Endothelial cell of umbilical vein (primary cell): ENCODE measurements at regions not wholly inside any gene's neighbourhood (a gene's known extent, or its start where the extent isn't known, plus 50 kb on each side); places are given as distances from the start of the nearest gene placed in this dataset.

Experiments
- BruUV-seq: library from RNA; stranded (reverse); fragments of 400-500 nt; replicated peaks from 2 replicates; lab custom pipeline; 2021; lab: Mats Ljungman, UMichigan
- CTCF ChIA-PET: fragments of 300-600, 350-600 bp; sonication (Branson Sonifier 250); formaldehyde crosslinking; loops from one replicate; lab custom pipeline; 2021; ENCODE audit warnings: antibody characterized with exemption, inconsistent platforms; lab: Charles Lee
- POLR2A ChIA-PET: fragments of 300-600, 350-600 bp; sonication (Branson Sonifier 250); formaldehyde crosslinking; loops from one replicate; lab custom pipeline; 2021; ENCODE audit warnings: antibody characterized with exemption, inconsistent platforms; lab: Charles Lee
- DNase-seq: peaks from one replicate; pipeline ENCODE4 v3.0.0-alpha.2; 2011; ENCODE audit warnings: low read depth, low spot score
- FAIRE-seq: peaks from 2 replicates; lab custom pipeline; 2011; peaks lifted over from hg19 to GRCh38; lab: Jason Lieb, UNC
- H2AFZ ChIP-seq: 2 replicates; pipeline ENCODE4 v1.6.0; 2012; ENCODE audit warnings: low read depth, low read length, control low read depth, inconsistent platforms
- H3K27ac ChIP-seq: 2 replicates; pipeline ENCODE4 v1.5.1; 2011; ENCODE audit warnings: low read depth, mild to moderate bottlenecking, control low read depth, low read length, moderate library complexity; ENCODE audit not compliant: insufficient read depth
- H3K27me3 ChIP-seq, 2 experiments: 2 replicates each; pipeline versions ENCODE4 v1.6.0 to v1.6.1; 2011; ENCODE audit warnings: low read length in 2 of 2, mixed read lengths in 1 of 2; ENCODE audit not compliant: control insufficient read depth in 2 of 2, insufficient read depth in 2 of 2
- H3K36me3 ChIP-seq, 2 experiments: 2 replicates in 1 of 2; 3 replicates in 1 of 2; pipeline ENCODE4 v1.5.1; 2011; ENCODE audit warnings: low read length in 2 of 2, mild to moderate bottlenecking in 1 of 2, moderate library complexity in 1 of 2; ENCODE audit not compliant: control insufficient read depth in 2 of 2, insufficient read depth in 2 of 2; ENCODE audit errors: extremely low read depth in 1 of 2
- H3K4me1 ChIP-seq: 3 replicates; pipeline ENCODE4 v1.5.1; 2011; ENCODE audit warnings: mild to moderate bottlenecking, low read length; ENCODE audit not compliant: control insufficient read depth, insufficient read depth; ENCODE audit errors: extremely low read depth
- H3K4me2 ChIP-seq: 2 replicates; pipeline ENCODE4 v1.6.1; 2011; ENCODE audit warnings: low read length, control low read depth, mixed read lengths; ENCODE audit not compliant: insufficient read depth
- H3K4me3 ChIP-seq, 3 experiments: fragments of 200-600 bp in 1 of 3; sonication (generic), shearing (Covaris generic) in 1 of 3; replicated peaks in 1 of 3; 2 replicates each; pipeline ENCODE4 v1.5.1; 2011 to 2016; ENCODE audit warnings: control low read depth in 3 of 3, low read length in 3 of 3, mild to moderate bottlenecking in 2 of 3, inconsistent platforms in 1 of 3, low read depth in 1 of 3, moderate library complexity in 1 of 3; ENCODE audit not compliant: insufficient read depth in 1 of 3
- H3K79me2 ChIP-seq: 2 replicates; pipeline ENCODE4 v1.6.0; 2012; ENCODE audit warnings: low read length, inconsistent platforms; ENCODE audit not compliant: control insufficient read depth, insufficient read depth
- H3K9ac ChIP-seq: replicated peaks from 2 replicates; pipeline ENCODE3; 2011; ENCODE audit warnings: low read length, control low read depth; ENCODE audit not compliant: insufficient read depth; ENCODE audit errors: extremely low read depth
- H3K9me1 ChIP-seq: replicated peaks from 3 replicates; pipeline ENCODE4 v1.6.0; 2011; ENCODE audit warnings: mild to moderate bottlenecking, low read length; ENCODE audit not compliant: control insufficient read depth, insufficient read depth; ENCODE audit errors: extremely low read depth
- H3K9me3 ChIP-seq: replicated peaks from 2 replicates; pipeline ENCODE4 v1.5.1; 2012; ENCODE audit warnings: low read length, inconsistent platforms; ENCODE audit not compliant: control insufficient read depth, insufficient read depth
- H4K20me1 ChIP-seq: replicated peaks from 2 replicates; pipeline ENCODE3; 2011; ENCODE audit warnings: mild to moderate bottlenecking, low read length; ENCODE audit not compliant: control insufficient read depth, insufficient read depth; ENCODE audit errors: extremely low read depth
- CTCF ChIP-seq, 2 donors: IDR thresholded peaks; 1 replicate in 1 of 2; 2 replicates in 1 of 2; pipeline ENCODE4 v1.5.1; 2011; ENCODE audit warnings: low read length in 2 of 2, mild to moderate bottlenecking in 2 of 2, moderate library complexity in 2 of 2, control low read depth in 1 of 2, inconsistent platforms in 1 of 2, low read depth in 1 of 2; ENCODE audit not compliant: insufficient read depth in 1 of 2; ENCODE audit errors: extremely low read depth in 1 of 2
- EZH2 ChIP-seq: IDR thresholded peaks from 2 replicates; pipeline ENCODE4 v1.6.1; 2012; ENCODE audit warnings: borderline replicate concordance, low read depth, mild to moderate bottlenecking, moderate library complexity, low read length, inconsistent platforms; ENCODE audit not compliant: severe bottlenecking
- FOS ChIP-seq: IDR thresholded peaks from 2 replicates; pipeline ENCODE4 v1.6.1; 2011; ENCODE audit warnings: mild to moderate bottlenecking, low read length, moderate library complexity, borderline replicate concordance; ENCODE audit not compliant: insufficient read depth
- GATA2 ChIP-seq: IDR thresholded peaks from 2 replicates; pipeline ENCODE4 v1.7.0; 2011; ENCODE audit warnings: low read depth, mild to moderate bottlenecking, moderate library complexity, mixed read lengths, low read length; ENCODE audit not compliant: insufficient read length, insufficient read depth
- JUN ChIP-seq: IDR thresholded peaks from 2 replicates; pipeline ENCODE4 v1.6.1; 2011; ENCODE audit warnings: borderline replicate concordance, low read depth; ENCODE audit not compliant: insufficient read length, insufficient read depth
- MAX ChIP-seq: IDR thresholded peaks from 2 replicates; pipeline ENCODE4 v1.6.1; 2011; ENCODE audit not compliant: insufficient read depth, insufficient read length
- MYC ChIP-seq: IDR thresholded peaks from one replicate; pipeline ENCODE4 v1.6.1; 2011; ENCODE audit warnings: mild to moderate bottlenecking, low read depth, low read length
- POLR2A ChIP-seq: IDR thresholded peaks from 2 replicates; pipeline ENCODE4 v1.6.1; 2012; ENCODE audit warnings: low read depth, mild to moderate bottlenecking, control low read depth, low read length
- POLR2AphosphoS5 ChIP-seq: IDR thresholded peaks from 2 replicates; pipeline ENCODE4 v1.6.1; 2012; ENCODE audit warnings: low read depth, mild to moderate bottlenecking, control low read depth, low read length, moderate library complexity; ENCODE audit not compliant: insufficient read depth
- dilution Hi-C: fragments of 300-500 bp; cut with MboI; formaldehyde crosslinking; loops from one replicate; pipeline ENCODE4 v1.15.0; 2019; ENCODE audit warnings: low sequenced_read_pairs; ENCODE audit not compliant: extremely low pct_ligation_motif_present
- intact Hi-C: fragments of 100-400 bp; cut with micrococcal nuclease; formaldehyde crosslinking; loops from one replicate; pipeline ENCODE4 v1.10.0; 2022

DNA sequence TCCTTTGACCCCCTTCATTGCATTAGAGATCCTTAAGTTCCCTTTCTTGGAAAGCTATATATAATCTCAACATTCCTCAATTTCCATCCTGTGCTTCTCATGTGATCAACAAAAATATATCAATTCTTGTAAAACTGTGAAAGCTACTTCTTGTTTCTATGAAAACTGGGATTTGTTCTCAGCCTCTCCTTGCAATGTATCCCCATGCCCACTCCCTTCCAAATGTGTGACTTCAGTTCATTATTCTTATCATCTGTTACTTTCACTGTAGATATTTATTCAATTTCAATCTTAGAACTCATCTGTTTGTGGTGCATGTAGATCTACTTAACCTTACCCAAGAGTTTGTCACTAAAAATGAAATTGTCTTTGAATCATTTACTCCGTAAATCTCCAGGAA, 260.6 kb downstream of the HIVEP2 start:
- intact Hi-C loops = no loop called here
- Histone ChIP-seq H2AFZ (no peak overlapping the region), H3K27ac (no peak overlapping the region), H4K20me1 (no peaks in the 10 kb centered on the region), H3K79me2 (no peaks in the 10 kb centered on the region), H3K4me2 (no peak overlapping the region), H3K36me3 (no peaks in the 10 kb centered on the region), H3K9ac (no peak overlapping the region), H3K9me3 (no peaks in the 10 kb centered on the region), H3K27me3 (peaks cover 8 to 13% of the 10 kb centered on the region in 2 experiments), H3K4me1 (no peaks in the 10 kb centered on the region), H3K9me1 (no peaks in the 10 kb centered on the region), H3K4me3 (no peak overlapping the region)
- no TSS peak for BruUV-seq
- dilution Hi-C loops = no loop called here
- DNase-seq = no peak
- CTCF ChIA-PET = interaction anchor here (1.5 kb wide), 1 partner anchor 342 kb away, joined by 3 read pairs; no protein-coding TSS in a partner anchor
- no peak for FAIRE-seq
- POLR2A ChIA-PET = no interaction called here
- TF ChIP-seq MYC = no peak
- no peak for TF ChIP-seq JUN
- TF ChIP-seq EZH2 = no peak
- TF ChIP-seq POLR2AphosphoS5 = no peak
- no peak for TF ChIP-seq GATA2
- TF ChIP-seq FOS = no peak
- no peak for TF ChIP-seq CTCF (IDR thresholded peaks at IDR 0.05; ENCODE audit: extremely low read depth in 1 of 2, insufficient read depth in 1 of 2, low read depth in 1 of 2, low read length in 2 of 2)
- TF ChIP-seq POLR2A = no peak
- no peak for TF ChIP-seq MAX
